Prostate gland (tissue), 2 donors: ENCODE measurements at regions not wholly inside any gene's neighbourhood (a gene's known extent, or its start where the extent isn't known, plus 50 kb on each side); places are given as distances from the start of the nearest gene placed in this dataset.

ENCODE experiments used
- CTCF ChIP-seq, 4 experiments: fragments of 200-600 bp in 2 of 4; fragments of 450-650 bp in 2 of 4; sonication (generic) in 2 of 4; IDR thresholded peaks; 1 replicate in 3 of 4; 2 replicates in 1 of 4; pipeline ENCODE4 v1.5.1; 2016 to 2019; ENCODE audit warnings: antibody characterized with exemption in 4 of 4, mild to moderate bottlenecking in 2 of 4, moderate library complexity in 2 of 4
- POLR2A ChIP-seq: fragments of 450-650 bp; IDR thresholded peaks from one replicate; pipeline ENCODE4 v1.6.1; 2016; ENCODE audit warnings: antibody characterized with exemption, mild to moderate bottlenecking
- POLR2AphosphoS5 ChIP-seq: sonication (generic); formaldehyde crosslinking; IDR thresholded peaks from one replicate; pipeline ENCODE4 v1.6.1; 2017; ENCODE audit warnings: antibody characterized with exemption

DNA sequence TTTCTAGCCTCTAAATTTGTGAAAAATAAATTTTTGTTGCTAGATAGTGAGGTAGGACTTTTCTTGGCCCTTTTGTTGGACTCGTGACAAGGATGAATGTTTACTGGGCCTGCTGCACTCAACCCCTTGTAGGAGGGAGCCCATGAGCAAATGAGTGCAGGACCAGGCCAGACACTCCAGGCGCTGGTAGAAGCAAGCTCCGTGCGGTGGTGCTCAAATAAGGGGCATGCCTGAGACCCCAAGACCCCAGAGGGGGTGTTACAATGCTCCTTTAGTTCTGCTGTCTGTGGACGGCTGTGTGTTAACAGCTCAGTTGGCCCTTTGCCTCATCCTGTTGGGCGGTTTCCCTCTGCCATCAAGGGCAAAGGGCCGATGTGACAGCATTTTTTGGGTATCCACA is 1195.3 kb upstream of the PHF14 start:
- TF ChIP-seq POLR2AphosphoS5: no peak
- TF ChIP-seq CTCF (IDR thresholded peaks at IDR 0.05): no peak
- no peak for TF ChIP-seq POLR2A
